Amniotic epithelial cell (primary cell): ENCODE measurements at regions not wholly inside any gene's neighbourhood (a gene's known extent, or its start where the extent isn't known, plus 50 kb on each side); places are given as distances from the start of the nearest gene placed in this dataset.
"Not testable (repeated sequence)": the region's sequence is repeated elsewhere in the genome, so short reads cannot be mapped to it uniquely, and the experiment has no call there.

Experiments
- DNase-seq: peaks from one replicate; pipeline ENCODE4 v3.0.0-alpha.2; 2010; ENCODE audit warnings: low read depth

GRCh38 chr3:103181160-103181559 is 746.3 kb downstream of the ZPLD1 start:
- DNase-seq, result no peak

DNA sequence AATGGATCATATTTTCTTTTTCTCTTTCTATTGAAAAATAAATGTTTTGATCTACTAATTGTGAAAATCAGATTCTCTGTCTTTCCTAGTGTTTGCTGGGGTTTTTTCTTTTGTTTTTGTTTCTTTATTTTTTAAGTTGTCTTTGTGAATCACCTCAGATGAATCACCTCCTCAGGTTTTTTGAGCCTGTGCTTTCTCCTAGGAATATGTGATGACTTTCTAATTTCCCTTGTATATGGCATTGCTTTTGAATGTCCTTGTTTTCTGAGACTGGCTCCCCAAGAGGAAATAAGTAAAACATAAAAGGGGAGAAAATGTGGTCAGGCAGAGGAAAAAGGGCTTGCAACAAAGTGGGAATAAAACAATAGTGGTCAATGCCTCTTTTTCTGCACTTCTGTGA is 750.0 kb downstream of the ZPLD1 start:
- DNase-seq, result no peak

DNA sequence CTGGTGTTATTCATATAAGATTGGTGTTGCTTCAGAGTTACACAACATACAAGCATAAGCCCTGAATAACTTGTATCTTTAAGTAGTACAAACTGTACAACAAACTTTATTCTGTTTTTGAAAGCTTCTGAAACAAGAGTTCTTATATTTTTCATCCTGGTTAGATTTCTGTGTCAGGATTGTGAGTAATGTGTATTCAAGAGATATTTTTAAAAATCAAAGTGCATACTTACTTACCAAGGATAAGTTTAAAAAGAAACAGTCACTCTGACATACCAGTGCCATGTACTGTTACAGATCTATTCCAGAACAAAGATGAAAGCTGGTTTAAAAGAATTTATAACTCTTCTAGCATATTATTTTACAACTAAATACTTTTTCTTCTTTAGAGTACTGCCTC is 755.1 kb downstream of the ZPLD1 start:
- peak; percentile 33 for DNase-seq

DNA sequence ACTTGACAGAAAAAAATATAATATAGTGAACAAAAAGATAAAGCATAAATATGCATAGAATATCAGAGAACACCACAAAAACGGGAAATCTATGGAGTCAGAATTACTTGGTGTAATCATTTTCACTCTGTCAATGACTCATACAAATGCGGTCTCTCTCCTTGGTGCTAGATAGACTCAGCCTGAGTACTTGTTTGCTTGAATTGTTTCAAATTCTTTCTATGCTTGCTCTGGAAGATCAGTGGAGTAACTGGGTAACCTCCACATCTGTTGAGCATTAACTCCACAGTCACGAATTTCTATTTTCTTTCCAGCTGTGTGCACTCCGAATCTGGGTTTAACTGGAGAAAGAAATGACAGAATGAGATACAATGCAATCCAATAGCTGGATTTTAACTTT is 760.4 kb downstream of the ZPLD1 start:
- DNase-seq, result peak; percentile 43

DNA sequence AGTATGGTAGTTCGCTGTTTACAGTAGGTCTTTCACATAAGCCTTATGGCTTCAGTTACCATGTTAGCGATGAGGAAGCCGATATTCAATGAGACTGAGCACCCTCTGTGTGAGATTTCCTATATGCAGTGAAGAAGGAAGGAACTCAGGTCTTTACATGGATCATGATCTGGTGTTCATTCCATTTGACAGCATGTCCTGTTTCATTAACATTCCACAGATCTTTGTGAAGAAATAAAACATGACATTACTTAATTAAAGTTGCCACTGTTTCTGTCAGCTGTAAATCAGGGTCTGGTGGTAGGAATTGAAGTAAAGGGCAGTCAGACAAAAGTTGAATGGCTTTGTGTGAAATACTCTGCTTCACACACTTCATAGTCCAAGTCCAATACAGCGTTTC is 768.6 kb downstream of the ZPLD1 start:
- no peak for DNase-seq

DNA sequence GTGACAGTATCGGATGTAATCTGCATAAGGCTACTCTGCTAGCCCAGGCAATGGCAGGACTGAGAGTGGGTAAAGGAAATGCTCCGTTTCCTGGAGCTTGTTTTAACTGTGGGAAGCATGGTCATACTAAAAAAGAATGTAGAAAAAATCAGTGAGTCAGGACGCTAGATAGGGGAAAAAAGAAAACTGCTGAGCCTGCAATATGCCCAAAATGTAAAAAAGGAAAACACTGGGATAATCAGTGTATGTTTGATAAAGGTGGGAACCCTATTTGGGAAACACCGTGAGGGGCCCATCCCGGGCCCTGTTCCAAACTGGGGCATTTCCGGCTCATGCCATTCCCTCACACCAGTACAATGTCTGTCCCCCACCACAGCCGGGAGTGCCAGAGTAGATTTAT is 775.8 kb downstream of the ZPLD1 start:
- DNase-seq, result no peak

GRCh38 chr3:103218146-103218545 is 783.3 kb downstream of the ZPLD1 start:
- DNase-seq, result no peak

- peak; percentile 66 for DNase-seq
These were observed 784.0 kb downstream of the ZPLD1 start for GRCh38 chr3:103218793-103219192.

GRCh38 chr3:103227651-103228050 is 792.8 kb downstream of the ZPLD1 start:
- no peak for DNase-seq

DNA sequence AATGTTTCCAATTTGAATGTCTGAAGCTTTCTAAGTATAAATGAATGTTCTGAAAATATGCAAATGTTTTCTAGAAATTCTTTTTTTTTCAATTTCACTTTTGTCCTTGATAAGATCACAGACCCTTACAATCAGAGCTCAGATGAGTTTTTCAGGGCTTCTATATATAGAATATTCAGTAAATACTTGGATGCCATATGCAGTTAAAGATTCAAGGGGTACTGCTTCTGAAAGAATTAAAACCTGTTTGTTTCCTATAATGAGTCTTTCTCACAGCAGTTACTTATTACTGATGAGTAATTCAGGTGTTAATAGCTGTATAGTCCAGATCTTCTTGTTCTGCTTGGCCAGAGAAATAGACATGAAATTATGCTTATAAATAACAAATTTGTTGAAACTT is 812.6 kb downstream of the ZPLD1 start:
- no peak for DNase-seq

DNA sequence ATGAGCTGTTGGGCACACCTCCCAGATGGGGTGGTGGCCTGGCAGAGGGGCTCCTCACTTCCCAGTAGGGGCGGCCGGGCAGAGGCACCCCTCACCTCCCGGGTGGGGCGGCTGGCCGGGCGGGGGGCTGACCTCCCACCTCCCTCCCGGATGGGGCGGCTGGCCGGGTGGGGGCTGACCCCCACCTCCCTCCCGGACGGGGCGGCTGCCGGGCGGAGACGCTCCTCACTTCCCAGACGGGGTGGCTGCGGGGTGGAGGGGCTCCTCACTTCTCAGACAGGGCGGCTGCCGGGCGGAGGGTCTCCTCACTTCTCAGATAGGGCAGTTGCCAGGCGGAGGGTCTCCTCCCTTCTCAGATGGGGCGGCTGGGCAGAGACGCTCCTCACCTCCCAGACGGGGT is 820.0 kb downstream of the ZPLD1 start:
- DNase-seq, result not testable (repeated sequence)

- DNase-seq, result no peak
These were observed 834.5 kb downstream of the ZPLD1 start for GRCh38 chr3:103269287-103269686.

GRCh38 chr3:103271575-103271974 is 836.8 kb downstream of the ZPLD1 start:
- no peak for DNase-seq

GRCh38 chr3:103295974-103296570 is 861.3 kb downstream of the ZPLD1 start:
- peak; percentile 43 for DNase-seq

DNA sequence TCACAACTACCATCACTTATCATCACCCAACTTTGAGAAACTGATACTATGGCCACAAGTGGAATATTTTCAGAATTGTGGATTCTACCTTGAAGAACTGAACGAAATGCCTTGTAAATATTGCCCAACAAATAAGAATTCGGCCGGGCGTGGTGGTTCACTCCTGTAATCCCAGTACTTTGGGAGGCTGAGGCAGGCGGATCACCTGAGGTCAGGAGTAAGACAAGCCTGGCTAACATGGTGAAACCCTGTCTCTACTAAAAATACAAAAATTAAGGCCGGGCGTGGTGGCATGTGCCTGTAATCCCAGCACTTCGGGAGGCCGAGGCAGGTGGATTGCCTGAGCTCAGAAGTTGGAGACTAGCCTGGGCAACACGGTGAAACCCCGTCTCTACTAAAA is 862.7 kb downstream of the ZPLD1 start:
- not testable (repeated sequence) for DNase-seq

GRCh38 chr3:103306104-103306503 is 871.3 kb downstream of the ZPLD1 start:
- no peak for DNase-seq

DNA sequence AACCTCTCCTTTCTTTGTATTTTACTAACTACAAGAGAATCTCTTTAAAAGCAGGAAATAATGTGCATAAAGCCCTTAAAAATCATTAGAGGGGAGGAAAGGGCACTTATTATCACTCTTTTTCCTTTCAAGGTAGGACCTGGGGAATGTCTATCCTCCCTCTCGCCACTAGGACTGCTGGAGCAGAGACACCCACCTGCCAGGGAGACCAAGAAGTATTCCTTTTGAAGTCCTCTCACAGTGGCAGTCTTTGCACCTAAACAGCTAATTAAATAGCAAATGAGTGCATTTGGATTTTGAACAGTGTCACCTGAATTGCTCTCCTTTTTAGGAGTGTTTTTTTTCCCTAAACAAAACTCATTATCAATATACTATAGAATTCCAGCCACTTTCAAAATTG is 874.1 kb downstream of the ZPLD1 start:
- DNase-seq, result no peak

- DNase-seq, result no peak
These were observed 885.1 kb downstream of the ZPLD1 start for GRCh38 chr3:103319912-103320311.

- DNase-seq, result no peak
These were observed 902.5 kb downstream of the ZPLD1 start for GRCh38 chr3:103337179-103337845.

DNA sequence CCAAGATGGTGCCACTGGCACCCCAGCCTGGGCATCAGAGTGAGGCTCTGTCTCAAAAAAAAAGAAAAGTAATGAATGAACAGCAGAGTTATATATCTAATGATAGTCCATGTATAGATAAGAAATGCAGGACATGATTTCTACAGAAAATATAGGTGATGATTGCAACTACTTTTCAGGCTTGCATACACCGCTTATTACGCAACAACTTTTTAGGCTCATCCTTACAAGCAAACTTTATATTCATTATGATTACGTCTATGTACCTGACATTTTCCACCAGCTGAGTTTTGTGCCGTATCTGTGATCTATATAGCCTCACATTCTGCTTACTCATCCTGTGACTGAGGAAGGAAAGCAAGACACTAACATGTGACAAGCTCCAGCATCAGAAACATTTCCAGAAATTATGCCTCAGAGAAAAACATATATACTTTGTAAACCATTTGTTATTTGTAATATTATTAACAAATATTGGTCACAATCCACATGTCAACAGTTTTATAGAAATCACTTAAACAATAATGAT is 906.3 kb downstream of the ZPLD1 start:
- DNase-seq, result no peak

DNA sequence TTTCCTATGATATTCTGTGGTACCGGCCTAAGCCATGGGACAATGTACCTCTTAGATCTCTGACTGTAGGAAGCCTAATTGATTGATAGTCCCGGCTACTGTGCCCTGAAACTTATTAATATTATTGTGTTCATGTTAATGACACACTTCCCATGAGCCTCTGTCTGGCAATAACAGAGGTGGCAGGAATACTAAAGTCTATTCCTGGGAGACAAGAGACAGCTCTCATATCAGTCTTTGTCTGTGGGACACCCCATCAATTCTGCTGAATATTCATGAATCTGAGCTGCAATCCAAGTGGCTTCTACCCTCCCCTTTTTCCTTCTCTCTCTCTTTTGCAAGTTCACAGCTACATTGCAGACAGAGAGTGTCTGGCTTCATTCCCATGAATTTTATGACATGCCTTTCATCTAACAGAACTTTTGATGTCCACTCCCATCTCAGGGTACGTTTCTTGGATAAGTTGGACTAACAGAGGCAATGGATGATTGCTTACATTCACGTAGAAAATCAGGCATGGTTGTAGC is 907.5 kb downstream of the ZPLD1 start:
- no peak for DNase-seq

GRCh38 chr3:103349760-103350159 is 914.9 kb downstream of the ZPLD1 start:
- DNase-seq, result no peak

GRCh38 chr3:103365467-103365866 is 930.7 kb downstream of the ZPLD1 start:
- no peak for DNase-seq

- DNase-seq, result no peak
These were observed 932.7 kb downstream of the ZPLD1 start for GRCh38 chr3:103367481-103367880.
